ENCODE measurements at regions not wholly inside any gene's neighbourhood (a gene's known extent, or its start where the extent isn't known, plus 50 kb on each side); places are given as distances from the start of the nearest gene placed in this dataset.

- TF ChIP-seq CTCF (conservative IDR thresholded peaks at IDR 0.05) (no peak), EZH2 (IDR thresholded peaks at IDR 0.05; ENCODE audit: low read depth) (no peak)
- Histone ChIP-seq H3K4me2 (peak overlapping the region; percentile 82), H3K4me3 (peak overlapping the region; percentile 52), H3K4me1 (replicated peaks; ENCODE audit: insufficient read depth) (peaks cover 63% of the 10 kb centered on the region), H3K79me2 (ENCODE audit: low read depth) (peaks cover 5% of the 10 kb centered on the region; the same call in 1 of the 2 replicates), H3K27me3 (ENCODE audit: insufficient read depth, low read depth) (no peaks in the 10 kb centered on the region), H3K9me3 (ENCODE audit: insufficient read depth, low read depth) (no peaks in the 10 kb centered on the region), H3K27ac (peak overlapping the region; percentile 94), H3K36me3 (ENCODE audit: low read depth) (no peaks in the 10 kb centered on the region; the same call in 1 of the 2 replicates), H4K20me1 (ENCODE audit: insufficient read depth) (no peaks in the 10 kb centered on the region), H3F3A (ENCODE audit: insufficient read depth, low read depth) (peaks cover 61% of the 10 kb centered on the region), H2AFZ (no peak overlapping the region), H3K9me2 (ENCODE audit: insufficient read depth) (no peaks in the 10 kb centered on the region)
- POLR2A ChIA-PET (ENCODE audit: unreplicated experiment) = no interaction called here
- CTCF ChIA-PET = no interaction called here
- peak; percentile 6 to 86 for DNase-seq
- BruUV-seq (replicated peaks) = no TSS peak
- intact Hi-C loops (cut with micrococcal nuclease; ENCODE audit: unreplicated experiment) = loop anchor here (5.0 to 10.0 kb wide), 2 partner anchors 349 to 394 kb away; no protein-coding TSS in a partner anchor
Measured at GRCh38 chr13:109665781-109666249, 120.6 kb downstream of the IRS2 start.

- H3K27me3 ChIP-seq (ENCODE audit: insufficient read depth, low read depth) = no peaks in the 10 kb centered on the region
- CTCF ChIA-PET = no interaction called here
- H2AFZ ChIP-seq = no peak overlapping the region
- peaks cover 5% of the 10 kb centered on the region; the same call in 1 of the 2 replicates for H3K79me2 ChIP-seq (ENCODE audit: low read depth)
- H3F3A ChIP-seq (ENCODE audit: insufficient read depth, low read depth) = peaks cover 56% of the 10 kb centered on the region
- peak overlapping the region; percentile 82 for H3K4me2 ChIP-seq
- intact Hi-C loops (cut with micrococcal nuclease; ENCODE audit: unreplicated experiment) = loop anchor here (5.0 to 10.0 kb wide), 2 partner anchors 350 to 393 kb away; no protein-coding TSS in a partner anchor
- POLR2A ChIA-PET (ENCODE audit: unreplicated experiment) = no interaction called here
- no TSS peak for BruUV-seq (replicated peaks)
- no peak for DNase-seq
- H3K9me3 ChIP-seq (ENCODE audit: insufficient read depth, low read depth) = no peaks in the 10 kb centered on the region
- H4K20me1 ChIP-seq (ENCODE audit: insufficient read depth) = no peaks in the 10 kb centered on the region
- H3K36me3 ChIP-seq (ENCODE audit: low read depth) = no peaks in the 10 kb centered on the region; the same call in 1 of the 2 replicates
- H3K27ac ChIP-seq = peak overlapping the region; percentile 94
- no peak for TF ChIP-seq EZH2 (IDR thresholded peaks at IDR 0.05; ENCODE audit: low read depth)
- no peak for TF ChIP-seq CTCF (conservative IDR thresholded peaks at IDR 0.05)
- no peaks in the 10 kb centered on the region for H3K9me2 ChIP-seq (ENCODE audit: insufficient read depth)
- H3K4me3 ChIP-seq = peak overlapping the region; percentile 52; the same call in 1 of the 2 replicates
- peaks cover 57% of the 10 kb centered on the region for H3K4me1 ChIP-seq (replicated peaks; ENCODE audit: insufficient read depth)
Measured at GRCh38 chr13:109665240-109665639, 121.1 kb downstream of the IRS2 start.

- Histone ChIP-seq H3K4me2 (no peak overlapping the region), H4K20me1 (ENCODE audit: insufficient read depth) (no peaks in the 10 kb centered on the region), H3K4me3 (no peak overlapping the region), H2AFZ (no peak overlapping the region), H3K27ac (no peak overlapping the region), H3K9me2 (ENCODE audit: insufficient read depth) (no peaks in the 10 kb centered on the region), H3K36me3 (ENCODE audit: low read depth) (no peaks in the 10 kb centered on the region), H3K79me2 (ENCODE audit: low read depth) (no peaks in the 10 kb centered on the region), H3K9me3 (ENCODE audit: insufficient read depth, low read depth) (no peaks in the 10 kb centered on the region), H3K4me1 (replicated peaks; ENCODE audit: insufficient read depth) (no peaks in the 10 kb centered on the region), H3K27me3 (ENCODE audit: insufficient read depth, low read depth) (no peaks in the 10 kb centered on the region), H3F3A (ENCODE audit: insufficient read depth, low read depth) (no peaks in the 10 kb centered on the region; the same call in 1 of the 2 replicates)
- ChIA-PET CTCF (no interaction called here), POLR2A (ENCODE audit: unreplicated experiment) (no interaction called here)
- BruUV-seq (replicated peaks) = no TSS peak
- intact Hi-C loops (cut with micrococcal nuclease; ENCODE audit: unreplicated experiment) = no loop called here
- no peak for DNase-seq
- no peak for TF ChIP-seq CTCF (conservative IDR thresholded peaks at IDR 0.05)
- no peak for TF ChIP-seq EZH2 (IDR thresholded peaks at IDR 0.05; ENCODE audit: low read depth)
Measured at GRCh38 chr13:109657395-109657794, 129.0 kb downstream of the IRS2 start.
